Globus pallidus (tissue), 1 donor: ENCODE measurements at regions not wholly inside any gene's neighbourhood (a gene's known extent, or its start where the extent isn't known, plus 50 kb on each side); places are given as distances from the start of the nearest gene placed in this dataset.
"Not testable (repeated sequence)": the region's sequence is repeated elsewhere in the genome, so short reads cannot be mapped to it uniquely, and the experiment has no call there.

ENCODE experiments used
- DNase-seq: peaks from one replicate; pipeline ENCODE4 v3.0.0-alpha.2; 2015; ENCODE audit warnings: low spot score

DNA sequence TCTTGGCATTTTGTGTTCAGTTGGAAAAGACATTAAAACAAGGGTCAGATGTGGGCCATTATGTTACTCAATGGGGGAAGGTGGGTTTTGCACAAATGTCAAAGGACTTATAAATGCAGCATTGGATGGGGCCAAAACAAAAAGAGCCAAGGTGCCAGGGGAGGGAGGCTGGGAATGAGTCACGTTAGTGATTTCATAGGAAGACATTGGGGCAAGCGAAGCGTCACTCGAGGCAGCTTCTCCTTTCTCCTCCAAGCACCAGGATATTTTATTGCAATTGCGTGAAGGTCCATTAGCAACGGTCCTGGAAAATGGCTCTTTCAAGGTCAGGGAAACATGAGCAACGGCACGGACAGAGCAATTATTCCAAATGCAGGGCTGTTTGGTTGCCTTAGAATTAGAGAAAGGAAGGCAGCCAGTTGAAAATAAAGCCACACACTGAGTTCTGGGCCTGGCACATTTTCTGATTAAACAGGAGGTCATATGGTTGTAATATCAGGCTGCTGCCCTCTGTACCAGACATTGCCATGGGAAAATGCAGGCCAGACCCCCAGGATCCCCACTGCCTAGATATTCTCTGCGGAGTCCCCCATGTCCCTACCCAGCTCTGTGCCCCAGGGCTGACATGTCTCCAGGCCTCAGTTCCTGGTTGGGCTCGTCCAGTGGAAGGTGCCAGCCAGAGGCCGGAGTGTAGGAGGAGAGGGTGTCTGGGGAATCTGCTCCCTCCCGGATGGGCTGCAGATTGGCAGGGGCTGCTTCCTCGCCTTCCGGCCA is 63.3 kb upstream of the NANOS1 start:
- DNase-seq = peak; percentile 13

DNA sequence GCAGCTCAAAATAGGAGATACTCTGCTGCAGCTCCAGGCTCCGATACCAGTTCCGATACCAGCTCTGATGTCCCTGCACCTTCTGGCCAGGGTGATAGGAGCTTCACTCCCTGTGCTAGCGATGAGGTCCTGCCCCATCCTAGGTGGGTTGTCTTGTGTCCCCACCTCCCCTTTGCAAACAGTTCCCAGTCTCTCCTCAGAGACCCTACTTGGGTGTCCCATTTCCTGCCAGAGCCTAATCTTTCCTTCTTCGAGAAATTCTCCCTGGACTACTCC is 62.7 kb upstream of the NANOS1 start:
- DNase-seq = no peak

DNA sequence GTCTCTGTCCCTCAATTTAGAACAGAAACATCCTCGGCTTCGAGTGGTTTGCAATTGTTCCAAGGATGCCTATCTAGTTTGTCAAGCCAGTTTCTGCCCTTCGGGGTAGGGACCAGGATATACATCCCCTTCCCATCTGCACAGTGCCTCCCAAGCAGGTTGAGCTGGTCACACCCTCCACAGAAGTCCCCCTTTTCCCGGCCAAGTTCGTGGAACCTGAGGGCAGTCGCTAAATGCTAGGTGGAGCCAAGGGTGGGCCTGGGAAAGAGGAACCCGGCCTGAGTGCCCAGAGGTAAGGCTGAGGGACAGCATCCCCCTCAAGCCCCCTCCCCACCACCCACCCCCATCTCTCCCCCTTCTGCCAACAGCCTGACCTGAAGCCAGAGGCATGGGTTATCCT is 62.4 kb upstream of the NANOS1 start:
- no peak for DNase-seq

DNA sequence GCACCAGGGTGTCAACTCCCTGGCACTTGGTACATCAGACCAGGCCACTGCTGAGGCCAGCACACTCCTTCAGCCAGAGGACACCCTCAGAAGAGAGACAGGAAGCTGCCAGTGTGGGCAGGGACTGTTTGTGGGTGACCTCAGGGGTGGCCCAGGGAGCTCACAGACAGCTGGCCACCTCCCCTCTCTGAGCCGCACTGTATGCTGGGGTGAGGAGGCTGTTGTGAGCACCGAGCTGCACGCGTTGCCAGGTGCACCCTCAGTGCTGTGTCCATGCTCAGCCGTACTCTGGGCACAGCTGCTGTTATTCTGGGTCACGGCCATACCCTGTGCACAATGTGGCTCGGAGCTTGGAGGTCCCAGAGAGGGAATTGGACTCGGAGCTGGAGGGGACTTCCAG is 61.5 kb upstream of the NANOS1 start:
- no peak for DNase-seq

DNA sequence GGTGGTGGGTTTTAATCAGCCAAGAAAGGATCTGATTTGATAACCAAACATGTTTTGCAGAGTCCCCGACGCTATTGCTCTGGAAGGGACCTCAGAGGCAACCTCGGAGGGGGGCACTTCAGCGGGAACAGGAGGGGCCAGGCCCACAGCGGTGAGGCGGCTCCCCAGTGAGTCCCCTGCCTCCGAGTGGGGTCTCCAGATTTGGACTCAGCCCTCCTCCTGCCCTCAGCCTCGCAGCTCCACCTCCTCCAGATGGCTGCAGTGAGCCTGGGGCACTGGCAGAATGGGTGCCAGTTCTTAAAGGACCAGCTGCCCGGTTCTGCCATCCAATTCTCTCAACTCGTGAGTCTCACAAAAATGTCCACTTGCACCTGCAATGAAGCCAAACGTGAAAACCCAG is 61.0 kb upstream of the NANOS1 start:
- no peak for DNase-seq

DNA sequence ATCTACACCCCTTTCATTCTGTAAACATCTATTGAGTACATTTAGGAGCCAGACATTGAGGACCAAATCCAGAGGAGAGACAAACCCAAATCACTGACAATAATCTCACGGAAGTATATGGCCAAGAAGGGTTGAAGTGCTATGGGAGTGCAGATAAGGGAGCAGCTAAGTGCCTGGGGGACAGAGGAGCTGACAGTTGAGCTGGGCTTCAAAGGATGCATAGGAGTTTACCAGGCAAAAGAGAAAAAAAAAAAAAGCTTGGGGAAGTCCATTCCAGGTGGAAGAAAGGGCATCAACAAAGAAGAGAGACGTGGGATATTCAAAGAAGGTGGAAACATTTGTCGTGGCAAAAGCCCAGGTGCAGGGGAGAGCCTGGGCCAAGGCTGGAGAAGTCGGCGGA is 60.5 kb upstream of the NANOS1 start:
- no peak for DNase-seq

DNA sequence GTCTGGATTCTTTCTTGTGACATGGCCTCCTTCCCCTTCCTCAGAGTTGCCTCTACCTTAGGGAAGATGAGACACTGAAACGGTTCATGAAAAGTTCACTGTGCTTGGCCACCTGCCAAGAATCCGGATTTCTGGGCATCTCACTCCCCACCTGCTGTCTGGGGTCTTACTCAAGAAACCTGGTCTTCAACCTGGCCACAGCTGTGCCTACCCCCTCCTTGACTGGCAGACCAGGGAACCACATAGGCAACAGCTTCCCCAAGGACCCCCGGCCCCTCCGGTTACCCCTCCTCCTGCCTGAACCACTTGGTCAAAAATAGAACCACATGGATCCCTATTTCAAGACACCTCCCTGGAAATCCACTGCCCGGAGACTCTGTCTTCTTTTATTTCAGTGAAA is 58.7 kb upstream of the NANOS1 start:
- DNase-seq = no peak

DNA sequence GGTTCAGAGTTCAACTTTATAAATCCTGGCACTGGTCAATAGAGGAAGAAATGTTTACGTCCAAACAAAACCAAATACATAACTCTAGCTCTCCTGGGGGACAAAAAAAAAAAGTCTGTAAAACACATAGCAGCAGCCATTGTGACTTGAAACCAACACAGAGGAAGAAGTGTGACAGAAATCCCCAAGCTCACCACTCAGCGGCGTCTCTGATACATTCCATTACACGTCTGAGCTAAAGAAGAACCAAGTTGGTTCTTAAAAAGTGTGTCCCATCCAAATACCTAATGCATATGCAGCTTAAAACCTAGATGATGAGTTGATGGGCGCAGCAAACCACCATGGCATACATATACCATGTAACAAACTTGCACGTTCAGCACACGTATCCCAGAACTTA is 58.3 kb upstream of the NANOS1 start:
- DNase-seq = no peak

DNA sequence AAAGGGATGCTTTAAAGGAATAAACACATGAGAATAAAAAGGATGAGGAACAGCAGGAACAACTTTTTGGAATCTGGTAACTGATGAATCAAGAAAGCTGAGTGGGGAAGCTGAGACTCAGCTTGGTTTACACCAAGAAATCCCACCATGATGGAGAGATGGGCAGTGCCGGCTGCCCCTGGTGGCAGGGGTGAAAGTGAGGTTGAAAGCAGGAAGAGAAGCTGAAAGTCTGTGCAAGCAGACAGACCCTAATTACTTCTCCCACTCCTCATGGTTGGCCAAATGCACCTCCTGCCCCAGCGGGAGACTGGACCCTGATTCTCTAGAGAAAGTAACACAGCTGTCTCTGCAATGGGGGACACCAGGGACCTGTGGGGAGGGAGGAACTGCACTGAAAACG is 57.6 kb upstream of the NANOS1 start:
- DNase-seq = no peak

DNA sequence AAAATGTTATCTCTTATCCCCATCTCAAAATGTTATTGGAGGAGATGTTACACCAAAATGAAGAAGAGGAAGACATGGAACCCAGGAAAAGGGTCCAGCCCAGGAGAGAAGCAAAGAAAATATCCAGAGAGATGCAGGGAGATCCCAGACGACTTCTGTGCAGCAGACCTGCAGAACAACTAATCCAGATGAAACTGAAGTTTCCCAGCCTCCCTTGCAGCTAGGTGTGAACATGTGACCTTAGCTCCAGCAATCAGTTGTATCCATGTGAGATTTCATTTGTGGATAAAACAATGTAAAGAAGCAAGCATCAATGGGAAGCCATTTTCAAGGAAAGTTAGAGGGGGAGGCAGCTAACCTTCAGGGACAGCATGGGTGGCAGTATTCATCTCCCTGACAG is 55.8 kb upstream of the NANOS1 start:
- DNase-seq = no peak

DNA sequence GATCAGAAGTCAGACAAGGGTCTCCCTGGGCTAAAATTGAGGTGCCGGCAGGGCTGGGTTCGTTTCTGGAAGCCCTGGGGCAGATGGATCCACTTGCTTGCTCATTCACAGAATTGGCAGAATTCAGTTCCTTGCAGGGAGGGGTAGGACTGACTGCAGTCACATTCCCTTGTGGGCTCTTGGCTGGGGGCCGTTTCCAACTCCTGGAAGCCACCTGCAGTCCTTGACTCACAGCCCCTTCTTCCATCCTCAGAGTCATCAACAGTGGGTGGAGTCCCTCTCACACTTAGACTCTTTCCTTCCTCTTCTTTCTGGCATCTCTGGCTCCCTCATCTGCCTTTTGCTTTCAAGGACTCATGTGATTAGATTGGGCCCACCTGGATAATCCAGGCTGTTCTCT is 54.6 kb upstream of the NANOS1 start:
- DNase-seq = no peak

DNA sequence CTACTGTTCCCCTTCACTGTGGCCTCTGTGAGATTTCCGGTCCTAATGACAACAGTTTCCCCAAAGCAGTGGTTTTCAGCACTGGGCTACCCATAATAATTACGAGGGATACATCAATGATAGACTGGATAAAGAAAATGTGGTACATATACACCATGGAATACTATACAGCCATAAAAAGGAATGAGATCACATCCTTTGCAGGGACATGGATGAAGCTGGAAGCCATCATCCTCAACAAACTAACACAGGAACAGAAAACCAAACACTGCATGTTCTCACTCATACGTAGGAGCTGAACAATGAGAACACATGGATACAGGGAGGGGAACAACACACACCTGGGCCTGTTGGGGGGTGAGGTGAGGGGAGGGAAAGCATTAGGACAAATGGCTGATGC is 53.3 kb upstream of the NANOS1 start:
- DNase-seq = not testable (repeated sequence)

DNA sequence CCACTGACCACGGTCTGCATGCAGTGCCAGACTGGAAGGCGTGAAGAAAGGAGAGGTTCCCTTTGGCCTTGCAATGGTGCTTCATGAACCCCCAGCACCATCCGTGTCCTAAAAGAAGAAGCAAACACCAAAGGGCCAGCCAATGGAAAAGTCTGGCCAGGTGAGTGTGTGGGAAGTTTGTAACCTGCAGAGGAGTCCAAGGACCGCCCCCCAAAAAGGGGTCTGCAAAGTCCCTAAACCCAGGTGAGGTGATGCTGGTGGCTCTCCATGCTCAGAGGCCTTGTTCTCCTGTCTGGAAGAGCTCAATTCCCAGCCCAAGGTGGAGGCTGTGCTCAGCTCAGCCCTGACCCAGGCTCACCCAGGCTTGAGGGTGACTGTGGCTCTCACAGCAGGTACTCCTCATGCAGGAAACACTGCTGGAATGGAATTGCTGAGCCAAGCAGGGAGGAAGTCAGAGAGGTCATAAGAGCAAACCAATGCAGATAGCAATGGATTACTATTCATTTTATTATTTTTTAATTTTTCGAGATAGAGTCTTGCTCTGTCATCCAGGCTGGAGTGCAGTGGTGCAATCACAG is 52.4 kb upstream of the NANOS1 start:
- no peak for DNase-seq

DNA sequence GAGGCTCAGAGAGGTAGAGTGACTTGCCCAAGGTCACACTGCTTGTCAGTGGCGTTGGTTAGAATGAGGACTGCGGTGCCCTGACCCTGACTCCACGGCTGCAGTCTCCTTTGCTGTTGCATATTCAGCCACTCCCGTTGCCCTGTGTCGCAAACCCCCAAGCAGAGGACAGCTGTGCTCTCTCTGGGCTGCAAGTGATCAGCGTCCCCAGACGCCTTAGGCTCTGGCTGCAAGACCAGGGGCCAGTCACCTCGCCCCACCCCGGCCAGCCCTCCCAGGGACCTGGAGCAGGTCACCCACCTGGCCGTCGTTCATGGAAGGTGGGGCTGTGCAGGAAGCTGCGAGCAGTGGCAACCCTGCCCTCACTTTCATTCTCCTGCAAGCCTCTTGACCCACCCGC is 51.7 kb upstream of the NANOS1 start:
- no peak for DNase-seq

DNA sequence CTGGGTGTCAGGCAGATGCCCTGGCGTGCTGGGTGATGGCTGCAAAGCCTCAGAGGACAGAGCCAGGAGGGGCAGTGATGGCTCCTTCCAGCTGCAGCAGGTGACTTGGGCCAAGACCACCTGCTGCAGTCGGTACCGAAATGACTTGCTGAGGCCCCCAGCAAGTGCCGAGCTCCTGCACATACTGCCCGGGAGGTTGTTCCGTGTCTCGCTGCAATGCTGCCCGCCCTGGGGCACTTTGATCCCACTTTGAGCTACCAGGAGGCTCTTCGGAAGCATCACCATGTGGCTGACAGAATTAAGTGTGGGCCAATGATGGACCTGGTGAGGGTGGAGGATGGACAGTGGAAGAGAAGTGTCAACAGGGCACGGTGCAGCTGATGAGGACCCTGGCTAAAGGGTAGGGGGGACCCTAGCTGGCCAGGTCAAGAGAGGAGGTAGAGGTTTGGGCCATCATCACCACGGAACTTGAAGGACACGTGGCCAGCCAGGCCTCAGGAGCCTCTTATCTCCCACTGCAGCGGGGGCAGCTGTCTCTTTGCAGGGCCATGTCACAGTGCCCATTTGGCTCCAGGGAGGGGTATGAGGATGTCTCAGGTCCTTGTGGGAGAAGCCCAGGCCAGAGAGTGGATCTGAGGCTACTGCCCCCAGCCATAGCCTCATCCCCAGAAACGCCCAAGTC is 51.1 kb upstream of the NANOS1 start:
- DNase-seq = no peak

DNA sequence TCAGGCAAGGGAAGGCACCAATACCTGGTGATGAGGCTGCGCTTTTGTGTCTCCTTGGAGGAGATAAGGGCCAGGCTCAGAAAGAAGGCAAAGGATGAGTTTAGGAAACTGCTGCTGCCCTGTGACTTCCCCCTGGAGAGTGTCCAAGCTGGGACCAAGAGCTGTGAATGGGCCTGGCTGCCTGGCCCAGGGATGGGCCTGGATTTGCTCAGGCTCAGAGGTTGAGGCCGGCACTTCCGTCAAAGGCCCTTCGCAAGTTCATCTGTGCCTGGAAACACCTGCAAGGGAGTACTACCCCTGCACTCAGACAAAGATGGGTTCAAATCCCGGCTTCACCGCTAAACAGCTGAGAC is 50.5 kb upstream of the NANOS1 start:
- DNase-seq = no peak

DNA sequence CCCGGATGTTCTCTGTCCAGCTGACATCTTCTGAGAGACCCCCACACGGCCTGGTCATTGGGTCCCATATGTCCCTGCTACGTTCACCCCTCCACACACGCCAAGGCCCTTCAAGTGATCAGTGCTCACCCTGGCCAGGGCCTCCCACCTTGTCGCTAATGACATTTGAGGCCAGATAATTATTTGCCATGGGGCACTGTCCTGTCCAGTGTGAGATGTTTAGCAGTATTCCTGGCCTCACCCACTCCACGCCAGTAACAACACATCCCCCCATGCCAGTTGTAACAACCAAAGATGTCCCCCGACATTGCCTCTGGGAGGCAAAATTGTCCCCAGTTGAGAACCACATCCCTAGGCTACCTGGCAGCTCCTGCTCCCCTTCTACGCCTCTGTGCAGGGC is 49.9 kb upstream of the NANOS1 start:
- no peak for DNase-seq
